ENCODE measurements at regions not wholly inside any gene's neighbourhood (a gene's known extent, or its start where the extent isn't known, plus 50 kb on each side); places are given as distances from the start of the nearest gene placed in this dataset.

GRCh38 chr4:81523672-81524327 lies 52.1 kb upstream of the RASGEF1B start:
- no peak for TF ChIP-seq CTCF (optimal IDR thresholded peaks at IDR 0.05 in 1 of 3, IDR thresholded peaks at IDR 0.05 in 1 of 3, conservative IDR thresholded peaks at IDR 0.05 in 1 of 3; ENCODE audit: extremely low read depth in 1 of 3, insufficient read depth in 2 of 3, low read length in 3 of 3)
- no peak for TF ChIP-seq EZH2 (IDR thresholded peaks at IDR 0.05; ENCODE audit: low read length)

Data from keratinocyte (primary cell).